Choroid plexus epithelial cell (primary cell): ENCODE measurements at regions not wholly inside any gene's neighbourhood (a gene's known extent, or its start where the extent isn't known, plus 50 kb on each side); places are given as distances from the start of the nearest gene placed in this dataset.
A peak's percentile ranks its signal among the peaks of the same experiment; 100 is the strongest.

Source experiments
- DNase-seq: peaks from one replicate; pipeline ENCODE4 v3.0.0-alpha.2; 2010; ENCODE audit warnings: low read depth
- H3K4me3 ChIP-seq: 2 replicates; pipeline ENCODE4 v1.5.1; 2011; ENCODE audit warnings: low read depth, mild to moderate bottlenecking, control low read depth, low read length, moderate library complexity
- CTCF ChIP-seq: conservative IDR thresholded peaks from 2 replicates; pipeline ENCODE4 v1.5.1; 2011; ENCODE audit warnings: low read depth, mild to moderate bottlenecking, control low read depth, inconsistent platforms, low read length, moderate library complexity

DNA sequence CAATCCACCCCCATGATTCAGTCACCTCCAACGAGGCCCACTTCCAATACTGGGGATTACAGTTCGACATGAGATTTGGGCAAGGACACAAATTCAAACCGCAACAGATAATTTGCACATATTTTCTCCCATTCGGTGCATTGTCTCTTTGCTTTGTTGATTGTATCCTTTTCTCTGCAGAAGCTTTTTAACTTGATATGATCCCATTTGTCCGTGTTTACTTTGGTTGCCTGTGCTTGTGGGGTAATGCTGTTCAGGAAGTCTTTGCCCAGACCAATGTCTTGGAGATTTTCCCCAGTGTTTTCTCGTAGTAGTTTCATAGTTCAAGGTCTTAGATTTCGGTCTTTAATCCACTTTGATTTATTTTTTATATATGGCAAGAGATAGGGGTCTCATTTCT, 330.8 kb upstream of the SPRY2 start:
- no peak for TF ChIP-seq CTCF
- DNase-seq: no peak
- no peak overlapping the region for H3K4me3 ChIP-seq

DNA sequence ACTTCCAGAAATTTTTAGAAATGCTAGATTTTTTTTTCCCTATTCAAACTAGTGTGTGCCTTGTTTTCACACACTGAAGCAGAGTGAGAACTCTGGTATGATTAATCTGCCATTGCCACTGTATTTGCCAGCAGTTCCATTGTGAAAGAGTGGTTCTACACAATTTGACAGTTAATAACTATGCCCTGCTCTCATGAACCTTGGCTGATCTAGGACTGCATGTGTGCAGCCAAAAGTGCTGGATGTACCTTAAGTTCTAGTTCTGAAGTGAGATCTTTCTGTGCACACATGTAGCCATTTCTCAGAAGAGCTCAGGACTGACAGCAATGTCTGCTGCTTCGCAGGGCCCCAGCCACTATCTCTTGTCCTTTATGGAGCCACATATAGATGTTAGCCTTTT, 328.2 kb upstream of the SPRY2 start:
- no peak overlapping the region for H3K4me3 ChIP-seq
- TF ChIP-seq CTCF: no peak
- DNase-seq: no peak

- no peak for TF ChIP-seq CTCF
- no peak for DNase-seq
- H3K4me3 ChIP-seq: no peak overlapping the region
Observed at GRCh38 chr13:80668452-80668851, 327.5 kb upstream of the SPRY2 start.

- peak; percentile 16 for DNase-seq
- no peak for TF ChIP-seq CTCF
- no peak overlapping the region for H3K4me3 ChIP-seq
Observed at GRCh38 chr13:80666782-80667552, 326.0 kb upstream of the SPRY2 start.

GRCh38 chr13:80665792-80666333, 324.9 kb upstream of the SPRY2 start:
- no peak for TF ChIP-seq CTCF

GRCh38 chr13:80664950-80665349, 324.0 kb upstream of the SPRY2 start:
- no peak for DNase-seq

More at GRCh38 chr13:80665792-80666333, 324.9 kb upstream of the SPRY2 start:
- no peak overlapping the region for H3K4me3 ChIP-seq
- DNase-seq: no peak

More at GRCh38 chr13:80664950-80665349, 324.0 kb upstream of the SPRY2 start:
- no peak for TF ChIP-seq CTCF
- no peak overlapping the region for H3K4me3 ChIP-seq
